PC-9 (cell line): ENCODE measurements at regions not wholly inside any gene's neighbourhood (a gene's known extent, or its start where the extent isn't known, plus 50 kb on each side); places are given as distances from the start of the nearest gene placed in this dataset.

Experiments used
- CTCF ChIP-seq: fragments of 200-600 bp; sonication (generic); conservative IDR thresholded peaks from 2 replicates; pipeline ENCODE4 v1.6.1; 2017; ENCODE audit warnings: mixed run types, antibody characterized with exemption, mild to moderate bottlenecking, moderate library complexity
- EZH2 ChIP-seq: fragments of 200-600 bp; sonication (generic); IDR thresholded peaks from 2 replicates; pipeline ENCODE4 v1.8.0; 2017; ENCODE audit warnings: antibody characterized with exemption, low read depth

GRCh38 chr13:78722700-78723099, 63.7 kb upstream of the OBI1 start:
- no peak for TF ChIP-seq CTCF
- TF ChIP-seq EZH2: no peak
